Sigmoid colon (tissue), 4 donors: ENCODE measurements at regions not wholly inside any gene's neighbourhood (a gene's known extent, or its start where the extent isn't known, plus 50 kb on each side); places are given as distances from the start of the nearest gene placed in this dataset.

Experiments
- CTCF ChIP-seq, 4 experiments: fragments of 450-650 bp in 3 of 4; fragments of 200-600 bp in 1 of 4; IDR thresholded peaks; one replicate each; pipeline ENCODE4 v1.5.1; 2016 to 2019; ENCODE audit warnings: antibody characterized with exemption in 4 of 4, mild to moderate bottlenecking in 3 of 4, moderate library complexity in 2 of 4
- EP300 ChIP-seq, 4 donors: sonication (generic); formaldehyde crosslinking; IDR thresholded peaks; one replicate each; pipeline ENCODE4 v1.6.1; 2017; ENCODE audit warnings: antibody characterized with exemption in 4 of 4
- POLR2A ChIP-seq, 2 donors: fragments of 450-650 bp; IDR thresholded peaks; one replicate each; pipeline ENCODE4 v1.6.1; 2016; ENCODE audit warnings: antibody characterized with exemption in 2 of 2, mild to moderate bottlenecking in 2 of 2, moderate library complexity in 2 of 2
- POLR2AphosphoS5 ChIP-seq, 4 donors: sonication (generic); formaldehyde crosslinking; IDR thresholded peaks; one replicate each; pipeline ENCODE4 v1.6.1; 2017; ENCODE audit warnings: antibody characterized with exemption in 4 of 4

- TF ChIP-seq POLR2AphosphoS5 (IDR thresholded peaks at IDR 0.05) (no peak), CTCF (IDR thresholded peaks at IDR 0.05) (no peak), POLR2A (IDR thresholded peaks at IDR 0.05) (no peak), EP300 (IDR thresholded peaks at IDR 0.05) (no peak)
These were observed 83.3 kb upstream of the ANKRD55 start for GRCh38 chr5:56316299-56316994.
